Activated CD8-positive, alpha-beta T cell treated with anti-CD3 and anti-CD28 coated beads for 36 hours (primary cell): ENCODE measurements at regions not wholly inside any gene's neighbourhood (a gene's known extent, or its start where the extent isn't known, plus 50 kb on each side); places are given as distances from the start of the nearest gene placed in this dataset.

Experiments
- ATAC-seq: fragments of 200-7000 bp; cut with Tn5 transposase; one replicate; pipeline ENCODE4 v1.10.0; 2021; ENCODE audit warnings: mild to moderate bottlenecking, moderate library complexity
- CTCF ChIA-PET: fragments of 350-600 bp; sonication (Branson Sonifier 250); formaldehyde crosslinking; loops from one replicate; lab custom pipeline; 2021; ENCODE audit warnings: antibody characterized with exemption; lab: Charles Lee
- POLR2A ChIA-PET: fragments of 350-600 bp; sonication (Branson Sonifier 250); formaldehyde crosslinking; loops from one replicate; lab custom pipeline; 2021; ENCODE audit warnings: antibody characterized with exemption; lab: Charles Lee
- DNase-seq: peaks from one replicate; pipeline ENCODE4 v3.0.0-alpha.2; 2020
- H3K27ac Mint-ChIP-seq: one replicate; pipeline ENCODE4 v1.8.0; 2021; ENCODE audit warnings: mild to moderate bottlenecking, mixed read lengths
- H3K27me3 Mint-ChIP-seq: one replicate; pipeline ENCODE4 v1.8.0; 2021; ENCODE audit warnings: mixed read lengths
- H3K36me3 Mint-ChIP-seq: one replicate; pipeline ENCODE4 v1.8.0; 2021; ENCODE audit warnings: low read depth, mixed read lengths
- H3K4me1 Mint-ChIP-seq: one replicate; pipeline ENCODE4 v1.8.0; 2021; ENCODE audit warnings: low read depth, mixed read lengths
- H3K4me3 Mint-ChIP-seq: one replicate; pipeline ENCODE4 v1.8.0; 2021; ENCODE audit warnings: mild to moderate bottlenecking, moderate library complexity, mixed read lengths
- H3K9me3 Mint-ChIP-seq: one replicate; pipeline ENCODE4 v1.8.0; 2021; ENCODE audit warnings: mixed read lengths
- CTCF ChIP-seq: fragments of 200-600 bp; IDR thresholded peaks from one replicate; pipeline ENCODE4 v1.8.0; 2022; ENCODE audit warnings: antibody characterized with exemption, mild to moderate bottlenecking
- intact Hi-C: fragments of 100-400 bp; cut with micrococcal nuclease; formaldehyde crosslinking; loops from one replicate; pipeline ENCODE4 v1.10.0; 2022

GRCh38 chr9:108286638-108287206, 569.1 kb downstream of the ACTL7B start:
- Mint-ChIP-seq H3K36me3 (no peaks in the 10 kb centered on the region), H3K27ac (no peak overlapping the region)
- POLR2A ChIA-PET = no interaction called here

GRCh38 chr9:108283696-108284095, 572.1 kb downstream of the ACTL7B start:
- POLR2A ChIA-PET = no interaction called here

More at GRCh38 chr9:108286638-108287206, 569.1 kb downstream of the ACTL7B start:
- ATAC-seq (no peak), DNase-seq (no peak)
- no peaks in the 10 kb centered on the region for H3K27me3 Mint-ChIP-seq
- H3K9me3 Mint-ChIP-seq = no peaks in the 10 kb centered on the region
- H3K4me3 Mint-ChIP-seq = no peak overlapping the region
- no peaks in the 10 kb centered on the region for H3K4me1 Mint-ChIP-seq
- TF ChIP-seq CTCF = no peak
- intact Hi-C loops = no loop called here
- CTCF ChIA-PET = no interaction called here

GRCh38 chr9:108282872-108283271, 572.9 kb downstream of the ACTL7B start:
- no peak for TF ChIP-seq CTCF
- Mint-ChIP-seq H3K27me3 (no peaks in the 10 kb centered on the region), H3K9me3 (peaks cover 5% of the 10 kb centered on the region), H3K4me1 (no peaks in the 10 kb centered on the region), H3K36me3 (no peaks in the 10 kb centered on the region), H3K27ac (no peak overlapping the region), H3K4me3 (no peak overlapping the region)
- intact Hi-C loops = no loop called here
- no peak for ATAC-seq
- no peak for DNase-seq
- POLR2A ChIA-PET = no interaction called here
- CTCF ChIA-PET = no interaction called here

More at GRCh38 chr9:108283696-108284095, 572.1 kb downstream of the ACTL7B start:
- ATAC-seq = no peak
- no peak overlapping the region for H3K27ac Mint-ChIP-seq
- no peak for TF ChIP-seq CTCF
- intact Hi-C loops = no loop called here
- no peak overlapping the region for H3K4me3 Mint-ChIP-seq
- CTCF ChIA-PET = no interaction called here
- H3K4me1 Mint-ChIP-seq = no peaks in the 10 kb centered on the region
- H3K9me3 Mint-ChIP-seq = peaks cover 4% of the 10 kb centered on the region
- H3K27me3 Mint-ChIP-seq = no peaks in the 10 kb centered on the region
- no peak for DNase-seq
- H3K36me3 Mint-ChIP-seq = no peaks in the 10 kb centered on the region

- peaks cover 6% of the 10 kb centered on the region for H3K9me3 Mint-ChIP-seq
- DNase-seq (no peak), ATAC-seq (no peak)
- no peak for TF ChIP-seq CTCF
- H3K36me3 Mint-ChIP-seq = no peaks in the 10 kb centered on the region
- H3K4me3 Mint-ChIP-seq = no peak overlapping the region
- intact Hi-C loops = no loop called here
- H3K27me3 Mint-ChIP-seq = no peaks in the 10 kb centered on the region
- CTCF ChIA-PET = no interaction called here
- H3K4me1 Mint-ChIP-seq = no peaks in the 10 kb centered on the region
- POLR2A ChIA-PET = no interaction called here
- no peak overlapping the region for H3K27ac Mint-ChIP-seq
These were observed 574.1 kb downstream of the ACTL7B start for GRCh38 chr9:108281696-108282095.

- CTCF ChIA-PET = no interaction called here
- no peak for TF ChIP-seq CTCF
- no peaks in the 10 kb centered on the region for H3K27me3 Mint-ChIP-seq
- intact Hi-C loops = no loop called here
- H3K4me1 Mint-ChIP-seq = no peaks in the 10 kb centered on the region
- peaks cover 10% of the 10 kb centered on the region for H3K9me3 Mint-ChIP-seq
- DNase-seq (no peak), ATAC-seq (no peak)
- H3K36me3 Mint-ChIP-seq = no peaks in the 10 kb centered on the region
- H3K4me3 Mint-ChIP-seq = no peak overlapping the region
- H3K27ac Mint-ChIP-seq = no peak overlapping the region
- POLR2A ChIA-PET = no interaction called here
These were observed 577.4 kb downstream of the ACTL7B start for GRCh38 chr9:108278341-108278740.
